ENCODE measurements at regions not wholly inside any gene's neighbourhood (a gene's known extent, or its start where the extent isn't known, plus 50 kb on each side); places are given as distances from the start of the nearest gene placed in this dataset.

DNA sequence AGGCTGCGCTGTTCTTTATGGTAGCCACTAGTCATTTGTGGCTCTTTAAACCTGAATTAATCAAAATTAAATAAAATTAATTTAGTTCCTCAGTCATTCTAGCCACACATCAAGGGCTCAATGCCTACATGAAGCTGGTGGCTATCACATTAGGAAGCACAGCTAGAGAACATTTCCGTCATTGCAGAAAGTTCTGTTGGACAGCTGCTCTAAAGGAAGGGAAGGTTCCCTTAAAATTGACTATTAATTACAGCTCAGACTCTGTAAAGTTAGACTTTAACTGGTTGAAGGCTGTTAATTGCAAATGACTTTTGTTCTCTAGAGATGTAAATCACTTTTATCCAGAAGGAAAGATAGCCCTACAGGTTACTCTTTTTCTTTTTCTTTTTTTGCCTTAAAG, 202.7 kb upstream of the ADAMTS9 start:
- TF ChIP-seq CTCF (IDR thresholded peaks at IDR 0.05), result no peak
- no peak for TF ChIP-seq EP300 (IDR thresholded peaks at IDR 0.05)

Measured in ovary (tissue), 3 donors.